ENCODE measurements at regions not wholly inside any gene's neighbourhood (a gene's known extent, or its start where the extent isn't known, plus 50 kb on each side); places are given as distances from the start of the nearest gene placed in this dataset.

DNA sequence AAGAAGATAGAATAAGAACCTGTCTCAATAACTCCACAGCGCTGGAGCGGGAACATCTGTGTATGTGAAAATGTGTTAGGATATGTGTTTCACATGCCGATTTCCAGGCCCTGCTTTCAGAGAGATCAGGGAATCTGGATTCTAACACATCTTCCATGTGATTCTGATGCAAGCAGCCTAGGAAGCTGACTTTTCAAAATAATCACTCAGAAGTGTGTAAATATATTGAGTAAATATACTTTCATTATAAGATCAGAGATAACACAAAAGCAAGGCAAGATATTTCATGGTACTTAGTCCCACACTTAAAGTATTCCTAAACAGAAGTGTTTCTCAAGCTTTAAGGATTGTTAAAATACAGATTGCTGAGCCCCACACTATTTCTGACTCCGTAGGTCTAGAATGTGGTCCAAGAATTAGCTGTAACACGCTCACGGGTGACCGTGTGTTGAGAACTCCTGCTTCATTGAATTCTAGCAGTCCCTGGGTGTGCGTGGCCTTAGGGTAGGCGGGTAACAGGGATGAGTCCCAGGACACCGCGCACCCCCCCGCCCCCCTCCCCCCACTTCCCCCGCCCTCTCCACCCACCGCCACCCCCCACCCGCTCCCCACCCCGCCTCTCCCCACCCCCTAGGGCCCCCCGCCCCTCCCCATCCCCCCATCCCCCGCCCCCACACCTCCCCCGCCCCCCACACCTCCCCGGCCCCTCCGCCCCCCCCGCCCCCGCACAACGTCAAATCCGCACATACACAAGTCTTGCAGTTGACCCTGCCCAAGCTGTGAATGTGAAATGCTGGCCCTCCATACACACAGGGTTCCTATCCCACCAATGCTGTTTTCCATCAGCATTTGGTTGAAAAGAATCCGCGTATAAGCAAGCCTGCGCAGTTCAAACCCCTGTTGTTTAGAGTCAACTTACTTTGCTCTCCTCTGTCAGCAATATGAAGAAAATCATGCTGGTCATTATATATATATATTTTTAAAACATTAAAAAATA is 94.2 kb upstream of the SLC39A10 start:
- 88% methylated on average over 7 of the region's 28 CpGs for WGBS (ENCODE audit: insufficient coverage)
- peak overlapping the region in 1 of 7 experiments; percentile 17 for H3K4me3 ChIP-seq (ENCODE audit: control insufficient read depth in 1 of 7, extremely low read depth in 1 of 7, insufficient read depth in 4 of 7, low read depth in 2 of 7, low read length in 6 of 7)
- peaks cover 0 to 2% (median 0%) of the 10 kb centered on the region in 5 experiments for H3K9me3 ChIP-seq (ENCODE audit: control extremely low read depth in 1 of 5, control insufficient read depth in 4 of 5, insufficient read depth in 2 of 5, low read depth in 1 of 5, low read length in 4 of 5)
- H3K27ac ChIP-seq (ENCODE audit: insufficient read depth in 1 of 2, low read depth in 1 of 2, low read length in 2 of 2, poor library complexity in 1 of 2, severe bottlenecking in 2 of 2), result peak overlapping the region; percentile 7 to 50
- POLR2A ChIA-PET, result no interaction called here
- H3K36me3 ChIP-seq (ENCODE audit: control insufficient read depth in 4 of 4, insufficient read depth in 4 of 4, low read length in 3 of 4), result no peaks in the 10 kb centered on the region
- H3K4me1 ChIP-seq (ENCODE audit: control extremely low read depth in 1 of 4, control insufficient read depth in 4 of 4, insufficient read depth in 4 of 4, low read length in 3 of 4), result peaks cover 23 to 50% (median 35%) of the 10 kb centered on the region in 4 experiments
- no peaks in the 10 kb centered on the region for H3K27me3 ChIP-seq (replicated peaks in 2 of 5; ENCODE audit: control insufficient read depth in 4 of 5, insufficient read depth in 5 of 5, low read length in 4 of 5)
- no peak for DNase-seq
- CTCF ChIA-PET, result interaction anchor here (0.9 kb wide), 1 partner anchor 148 kb away, joined by 3 read pairs; no protein-coding TSS in a partner anchor

DNA sequence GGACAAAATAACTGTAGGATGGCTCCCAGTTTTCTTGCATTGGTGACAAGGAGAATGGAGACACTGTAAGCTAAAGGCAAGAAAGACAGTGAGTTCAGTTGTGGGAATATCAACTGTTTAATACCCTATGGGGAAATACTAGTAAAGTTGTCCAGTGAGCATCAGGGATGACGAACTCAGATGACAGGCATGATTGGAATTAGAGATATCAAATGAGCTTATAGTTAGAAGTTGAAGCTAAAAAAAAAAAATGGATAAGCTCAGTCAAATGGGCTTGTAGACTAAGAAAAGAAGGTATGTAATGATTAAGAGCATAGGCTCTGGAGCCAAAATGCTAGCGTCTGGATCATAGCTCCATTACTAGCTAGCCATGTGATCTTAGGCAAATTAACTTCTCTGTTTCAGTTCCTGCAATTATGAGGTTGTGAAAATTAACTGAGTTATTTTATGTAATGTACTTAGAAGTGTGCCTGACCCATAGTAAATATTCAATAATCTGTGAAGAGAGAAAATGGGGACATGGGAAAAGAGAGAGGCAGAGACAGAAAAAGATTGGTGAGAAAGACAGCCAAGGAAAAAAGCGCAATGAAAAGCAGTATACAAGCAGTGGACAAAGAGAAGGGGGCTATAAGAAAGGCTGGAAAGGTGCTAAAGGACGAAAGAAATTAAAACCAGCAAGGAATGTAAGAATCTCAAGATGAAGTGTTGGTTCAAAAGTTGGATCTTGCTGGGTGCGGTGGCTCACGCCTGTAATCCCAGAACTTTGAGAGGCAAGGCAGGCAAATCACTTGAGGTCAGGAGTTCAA is 95.7 kb upstream of the SLC39A10 start:
- H3K27ac ChIP-seq (ENCODE audit: insufficient read depth in 1 of 2, low read depth in 1 of 2, low read length in 2 of 2, poor library complexity in 1 of 2, severe bottlenecking in 2 of 2), result no peak overlapping the region
- peak in 1 of 3 donors; percentile 29 for DNase-seq
- H3K9me3 ChIP-seq (ENCODE audit: control extremely low read depth in 1 of 5, control insufficient read depth in 4 of 5, insufficient read depth in 2 of 5, low read depth in 1 of 5, low read length in 4 of 5), result peaks cover 0 to 2% (median 0%) of the 10 kb centered on the region in 5 experiments
- ChIA-PET CTCF (interaction anchor here (0.7 to 1.1 kb wide), 4 partner anchors 9 to 147 kb away, joined by 3 to 7 read pairs (median 3); no protein-coding TSS in a partner anchor), POLR2A (no interaction called here)
- no peaks in the 10 kb centered on the region for H3K36me3 ChIP-seq (ENCODE audit: control insufficient read depth in 4 of 4, insufficient read depth in 4 of 4, low read length in 3 of 4)
- H3K27me3 ChIP-seq (replicated peaks in 2 of 5; ENCODE audit: control insufficient read depth in 4 of 5, insufficient read depth in 5 of 5, low read length in 4 of 5), result no peaks in the 10 kb centered on the region
- H3K4me3 ChIP-seq (ENCODE audit: control insufficient read depth in 1 of 7, extremely low read depth in 1 of 7, insufficient read depth in 4 of 7, low read depth in 2 of 7, low read length in 6 of 7), result peak overlapping the region in 1 of 7 experiments; percentile 25
- 94% methylated on average over 6 of the region's 6 CpGs for WGBS (ENCODE audit: insufficient coverage)
- peaks cover 23 to 50% (median 36%) of the 10 kb centered on the region in 4 experiments for H3K4me1 ChIP-seq (ENCODE audit: control extremely low read depth in 1 of 4, control insufficient read depth in 4 of 4, insufficient read depth in 4 of 4, low read length in 3 of 4)

DNA sequence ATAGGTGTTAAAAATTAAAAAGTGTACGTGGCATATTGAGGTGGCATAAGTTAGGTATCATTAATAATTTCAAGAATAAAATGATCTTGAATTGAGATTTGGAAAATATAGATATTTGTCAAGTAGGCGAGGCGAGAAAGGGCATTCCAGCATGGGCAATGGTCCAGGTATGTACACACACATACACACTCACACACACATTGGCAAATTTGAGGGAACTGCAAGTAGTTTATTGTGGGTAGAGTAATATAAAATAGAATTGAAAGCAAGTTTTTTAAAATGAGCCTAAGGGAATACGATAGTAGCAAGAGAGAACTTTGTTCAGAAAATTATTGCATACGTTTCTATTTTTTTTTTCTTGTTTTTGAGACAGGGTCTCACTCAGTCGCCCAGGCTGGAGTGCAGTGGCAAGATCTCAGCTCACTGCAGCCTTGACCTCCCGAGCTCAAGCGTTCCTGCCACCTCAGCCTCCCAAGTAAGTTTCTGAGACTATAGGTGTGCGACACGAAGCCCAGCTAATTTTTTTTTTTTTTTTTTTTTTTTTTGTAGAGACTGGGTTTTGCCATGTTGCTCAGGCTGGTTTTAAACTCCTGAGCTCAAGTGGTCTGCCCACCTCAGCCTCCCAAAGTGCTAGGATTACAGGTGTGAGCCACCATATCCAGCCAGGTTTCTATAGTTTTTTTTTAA is 96.7 kb upstream of the SLC39A10 start:
- Histone ChIP-seq H3K27ac (ENCODE audit: insufficient read depth in 1 of 2, low read depth in 1 of 2, low read length in 2 of 2, poor library complexity in 1 of 2, severe bottlenecking in 2 of 2) (no peak overlapping the region), H3K4me1 (ENCODE audit: control extremely low read depth in 1 of 4, control insufficient read depth in 4 of 4, insufficient read depth in 4 of 4, low read length in 3 of 4) (peaks cover 23 to 50% (median 36%) of the 10 kb centered on the region in 4 experiments), H3K4me3 (ENCODE audit: control insufficient read depth in 1 of 7, extremely low read depth in 1 of 7, insufficient read depth in 4 of 7, low read depth in 2 of 7, low read length in 6 of 7) (no peak overlapping the region), H3K36me3 (ENCODE audit: control insufficient read depth in 4 of 4, insufficient read depth in 4 of 4, low read length in 3 of 4) (no peaks in the 10 kb centered on the region), H3K9me3 (ENCODE audit: control extremely low read depth in 1 of 5, control insufficient read depth in 4 of 5, insufficient read depth in 2 of 5, low read depth in 1 of 5, low read length in 4 of 5) (peaks cover 0 to 2% (median 0%) of the 10 kb centered on the region in 5 experiments), H3K27me3 (replicated peaks in 2 of 5; ENCODE audit: control insufficient read depth in 4 of 5, insufficient read depth in 5 of 5, low read length in 4 of 5) (no peaks in the 10 kb centered on the region)
- no peak for DNase-seq
- ChIA-PET CTCF (interaction anchor here (0.6 to 1.1 kb wide), 2 partner anchors 16 to 18 kb away, joined by 3 to 7 read pairs; no protein-coding TSS in a partner anchor), POLR2A (interaction anchor here (0.6 kb wide), 1 partner anchor 1501 kb away, joined by 3 read pairs; no protein-coding TSS in a partner anchor)
- 100% methylated on average over 2 of the region's 10 CpGs for WGBS (ENCODE audit: insufficient coverage)

DNA sequence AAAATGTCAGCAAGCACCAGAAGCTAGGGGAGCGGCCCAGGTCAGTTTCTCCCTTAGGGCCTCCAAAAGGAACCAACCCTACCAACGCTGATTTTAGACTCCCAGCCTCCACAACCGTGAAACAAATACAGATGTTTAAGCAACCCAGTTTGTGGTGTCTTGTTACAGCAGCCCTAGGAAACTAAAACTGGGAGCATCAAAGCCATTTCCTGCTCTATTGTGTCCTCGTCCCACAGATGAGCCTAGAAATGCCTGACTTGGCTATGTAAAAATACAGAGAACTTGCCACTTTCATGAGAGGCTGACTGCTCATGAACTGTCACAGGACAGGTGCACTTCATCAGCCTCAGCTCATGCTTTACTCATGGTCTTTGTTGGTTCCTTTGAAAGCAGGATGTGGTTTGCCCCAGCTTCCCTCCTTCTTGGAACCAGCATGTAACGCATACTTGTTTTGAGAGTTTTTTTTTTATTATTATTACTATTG is 97.6 kb upstream of the SLC39A10 start:
- ChIA-PET CTCF (interaction anchor here (0.6 to 0.9 kb wide), 2 partner anchors 17 to 19 kb away, joined by 3 read pairs; no protein-coding TSS in a partner anchor), POLR2A (no interaction called here)
- peaks cover 0 to 2% (median 0%) of the 10 kb centered on the region in 5 experiments for H3K9me3 ChIP-seq (ENCODE audit: control extremely low read depth in 1 of 5, control insufficient read depth in 4 of 5, insufficient read depth in 2 of 5, low read depth in 1 of 5, low read length in 4 of 5)
- H3K27ac ChIP-seq (ENCODE audit: insufficient read depth in 1 of 2, low read depth in 1 of 2, low read length in 2 of 2, poor library complexity in 1 of 2, severe bottlenecking in 2 of 2), result peak overlapping the region; percentile 2 to 15
- 13% methylated on average over 4 of the region's 5 CpGs for WGBS (ENCODE audit: insufficient coverage)
- no peaks in the 10 kb centered on the region for H3K27me3 ChIP-seq (replicated peaks in 2 of 5; ENCODE audit: control insufficient read depth in 4 of 5, insufficient read depth in 5 of 5, low read length in 4 of 5)
- H3K4me1 ChIP-seq (ENCODE audit: control extremely low read depth in 1 of 4, control insufficient read depth in 4 of 4, insufficient read depth in 4 of 4, low read length in 3 of 4), result peaks cover 23 to 50% (median 36%) of the 10 kb centered on the region in 4 experiments
- H3K36me3 ChIP-seq (ENCODE audit: control insufficient read depth in 4 of 4, insufficient read depth in 4 of 4, low read length in 3 of 4), result no peaks in the 10 kb centered on the region
- peak overlapping the region in 2 of 7 experiments; percentile 4 to 41 for H3K4me3 ChIP-seq (ENCODE audit: control insufficient read depth in 1 of 7, extremely low read depth in 1 of 7, insufficient read depth in 4 of 7, low read depth in 2 of 7, low read length in 6 of 7)
- peak; percentile 66 to 96 (median 93) for DNase-seq

DNA sequence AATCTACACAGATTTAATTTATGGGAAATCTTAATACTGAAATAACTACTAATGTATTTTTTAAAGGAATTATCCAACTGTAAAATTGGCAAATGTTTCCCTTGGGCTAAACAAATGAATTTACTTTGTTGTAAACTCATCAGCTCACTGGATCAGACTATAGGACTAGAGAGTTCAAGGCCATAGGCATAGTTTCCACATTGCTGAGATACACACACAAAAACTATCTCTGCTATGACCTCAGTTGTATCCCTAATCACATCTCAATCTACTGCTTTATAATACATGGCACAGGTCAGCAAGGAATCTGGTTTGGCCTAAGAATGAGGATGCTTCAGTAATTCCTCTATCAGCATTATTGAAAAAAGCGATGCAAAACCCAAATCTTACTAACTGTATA is 101.1 kb upstream of the SLC39A10 start:
- CTCF ChIA-PET, result interaction anchor here (1.0 to 1.3 kb wide), 2 partner anchors 57 to 104 kb away, joined by 3 read pairs; no protein-coding TSS in a partner anchor
- DNase-seq, result no peak
- no peak overlapping the region for H3K27ac ChIP-seq (ENCODE audit: insufficient read depth in 1 of 2, low read depth in 1 of 2, low read length in 2 of 2, poor library complexity in 1 of 2, severe bottlenecking in 2 of 2)
- H3K4me3 ChIP-seq (ENCODE audit: control insufficient read depth in 1 of 7, extremely low read depth in 1 of 7, insufficient read depth in 4 of 7, low read depth in 2 of 7, low read length in 6 of 7), result no peak overlapping the region
- H3K36me3 ChIP-seq (ENCODE audit: control insufficient read depth in 4 of 4, insufficient read depth in 4 of 4, low read length in 3 of 4), result no peaks in the 10 kb centered on the region
- 100% methylated on average over 1 of the region's 1 CpG for WGBS (ENCODE audit: insufficient coverage)
- H3K27me3 ChIP-seq (replicated peaks in 2 of 5; ENCODE audit: control insufficient read depth in 4 of 5, insufficient read depth in 5 of 5, low read length in 4 of 5), result no peaks in the 10 kb centered on the region
- POLR2A ChIA-PET, result no interaction called here
- H3K4me1 ChIP-seq (ENCODE audit: control extremely low read depth in 1 of 4, control insufficient read depth in 4 of 4, insufficient read depth in 4 of 4, low read length in 3 of 4), result peaks cover 15 to 31% (median 22%) of the 10 kb centered on the region in 4 experiments
- H3K9me3 ChIP-seq (ENCODE audit: control extremely low read depth in 1 of 5, control insufficient read depth in 4 of 5, insufficient read depth in 2 of 5, low read depth in 1 of 5, low read length in 4 of 5), result no peaks in the 10 kb centered on the region

DNA sequence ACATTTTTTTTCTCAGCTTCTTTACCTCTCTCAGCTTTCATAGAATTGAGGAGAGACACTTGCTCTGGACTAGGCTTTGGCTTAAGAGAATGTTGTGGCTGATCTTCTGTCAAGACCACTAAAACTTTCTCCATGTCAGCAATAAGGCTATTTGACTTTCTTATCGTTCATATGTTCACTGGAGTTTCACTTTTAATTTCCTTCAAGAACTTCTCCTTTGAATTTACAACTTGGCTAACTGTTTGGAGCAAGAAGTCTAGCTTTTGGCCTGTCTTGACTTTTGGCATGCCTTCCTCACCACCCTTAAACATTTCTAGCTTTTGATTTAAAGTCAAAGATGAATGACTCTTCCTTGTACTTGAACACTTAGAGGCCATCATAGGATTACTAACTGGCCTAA is 104.4 kb upstream of the SLC39A10 start:
- ChIA-PET POLR2A (no interaction called here), CTCF (no interaction called here)
- H3K9me3 ChIP-seq (ENCODE audit: control extremely low read depth in 1 of 5, control insufficient read depth in 4 of 5, insufficient read depth in 2 of 5, low read depth in 1 of 5, low read length in 4 of 5), result peaks cover 0 to 11% (median 0%) of the 10 kb centered on the region in 5 experiments
- H3K4me3 ChIP-seq (ENCODE audit: control insufficient read depth in 1 of 7, extremely low read depth in 1 of 7, insufficient read depth in 4 of 7, low read depth in 2 of 7, low read length in 6 of 7), result peak overlapping the region in 1 of 7 experiments; percentile 42
- H3K27me3 ChIP-seq (replicated peaks in 2 of 5; ENCODE audit: control insufficient read depth in 4 of 5, insufficient read depth in 5 of 5, low read length in 4 of 5), result no peaks in the 10 kb centered on the region
- 0% methylated on average over 1 of the region's 1 CpG for WGBS (ENCODE audit: insufficient coverage)
- no peaks in the 10 kb centered on the region for H3K36me3 ChIP-seq (ENCODE audit: control insufficient read depth in 4 of 4, insufficient read depth in 4 of 4, low read length in 3 of 4)
- H3K27ac ChIP-seq (ENCODE audit: insufficient read depth in 1 of 2, low read depth in 1 of 2, low read length in 2 of 2, poor library complexity in 1 of 2, severe bottlenecking in 2 of 2), result peak overlapping the region in 1 of 2 experiments; percentile 43
- DNase-seq, result peak in 1 of 3 donors; percentile 45
- H3K4me1 ChIP-seq (ENCODE audit: control extremely low read depth in 1 of 4, control insufficient read depth in 4 of 4, insufficient read depth in 4 of 4, low read length in 3 of 4), result peaks cover 0 to 4% (median 3%) of the 10 kb centered on the region in 4 experiments

Measured in common myeloid progenitor, CD34-positive (primary cell).